H1 (cell line): ENCODE measurements at regions not wholly inside any gene's neighbourhood (a gene's known extent, or its start where the extent isn't known, plus 50 kb on each side); places are given as distances from the start of the nearest gene placed in this dataset.

Experiments
- CTCF ChIA-PET: fragments of 300-600 bp; sonication (Branson Sonifier 250); formaldehyde crosslinking; loops from one replicate; lab custom pipeline; 2021; ENCODE audit not compliant: partially characterized antibody; lab: Charles Lee
- POLR2A ChIA-PET: fragments of 300-600 bp; sonication (Branson Sonifier 250); formaldehyde crosslinking; loops from one replicate; lab custom pipeline; 2021; ENCODE audit warnings: inconsistent platforms; ENCODE audit not compliant: partially characterized antibody; lab: Charles Lee
- DNase-seq, 2 experiments: peaks; one replicate each; pipeline versions ENCODE4 v3.0.0 to v3.0.0-alpha.2; 2010 to 2022; ENCODE audit warnings: low spot score in 2 of 2, low read depth in 1 of 2, mixed read lengths in 1 of 2
- FAIRE-seq: peaks from 2 replicates; lab custom pipeline; 2011; peaks lifted over from hg19 to GRCh38; lab: Jason Lieb, UNC
- H2AFZ ChIP-seq: 2 replicates; pipeline ENCODE4 v1.8.1; 2012; ENCODE audit warnings: low read length, inconsistent platforms
- H2AK5ac ChIP-seq: 2 replicates; pipeline ENCODE4 v1.6.1; 2013; ENCODE audit warnings: low read depth, low read length
- H2BK120ac ChIP-seq: replicated peaks from 2 replicates; pipeline ENCODE3; 2013; ENCODE audit warnings: low read depth, low read length, inconsistent platforms
- H2BK12ac ChIP-seq: 2 replicates; pipeline ENCODE4 v1.6.1; 2013; ENCODE audit warnings: low read depth, low read length
- H2BK15ac ChIP-seq: 2 replicates; pipeline ENCODE4 v1.6.1; 2013; ENCODE audit warnings: low read length
- H2BK20ac ChIP-seq: 2 replicates; pipeline ENCODE4 v1.6.1; 2013; ENCODE audit warnings: low read length
- H2BK5ac ChIP-seq: 2 replicates; pipeline ENCODE4 v1.6.1; 2013; ENCODE audit warnings: low read depth, low read length
- H3K14ac ChIP-seq: 2 replicates; pipeline ENCODE4 v1.6.1; 2013; ENCODE audit warnings: inconsistent platforms; ENCODE audit not compliant: insufficient read length
- H3K18ac ChIP-seq: 2 replicates; pipeline ENCODE4 v1.6.1; 2013; ENCODE audit warnings: low read length; ENCODE audit errors: extremely low read depth
- H3K23ac ChIP-seq: 2 replicates; pipeline ENCODE4 v1.6.1; 2013; ENCODE audit warnings: inconsistent platforms; ENCODE audit not compliant: insufficient read length
- H3K23me2 ChIP-seq: 2 replicates; pipeline ENCODE4 v1.6.1; 2013; ENCODE audit warnings: low read depth, low read length
- H3K27ac ChIP-seq: 2 replicates; pipeline ENCODE4 v1.6.1; 2011; ENCODE audit warnings: low read depth, low read length, inconsistent platforms
- H3K27me3 ChIP-seq, 4 experiments: replicated peaks in 1 of 4; 1 replicate in 1 of 4; 2 replicates in 3 of 4; pipeline versions ENCODE4 v1.6.1 to v1.8.1; 2011 to 2013; ENCODE audit warnings: low read length in 3 of 4, mild to moderate bottlenecking in 3 of 4, inconsistent platforms in 2 of 4, mixed read lengths in 2 of 4, moderate library complexity in 1 of 4; ENCODE audit not compliant: control insufficient read depth in 3 of 4, insufficient read depth in 3 of 4; ENCODE audit errors: extremely low read depth in 1 of 4
- H3K36me3 ChIP-seq, 4 experiments: 2 replicates each; pipeline versions ENCODE4 v1.6.1 to v1.8.1; 2011 to 2013; ENCODE audit warnings: mild to moderate bottlenecking in 4 of 4, low read length in 3 of 4, moderate library complexity in 2 of 4, control low read depth in 1 of 4, inconsistent platforms in 1 of 4; ENCODE audit not compliant: insufficient read depth in 4 of 4, control insufficient read depth in 2 of 4
- H3K4ac ChIP-seq: replicated peaks from 2 replicates; pipeline ENCODE3; 2013; ENCODE audit warnings: low read length, low read depth, mixed read lengths, inconsistent platforms; ENCODE audit not compliant: insufficient read length
- H3K4me1 ChIP-seq, 4 experiments: replicated peaks in 1 of 4; 1 replicate in 1 of 4; 2 replicates in 3 of 4; pipeline versions ENCODE4 v1.6.1 to v1.8.1; 2011 to 2013; ENCODE audit warnings: low read length in 3 of 4, inconsistent platforms in 2 of 4, mixed read lengths in 1 of 4; ENCODE audit not compliant: insufficient read depth in 4 of 4, control insufficient read depth in 3 of 4
- H3K4me2 ChIP-seq, 2 experiments: 2 replicates each; pipeline versions ENCODE4 v1.6.1 to v1.8.1; 2011 to 2013; ENCODE audit warnings: low read depth in 2 of 2, low read length in 2 of 2, control low read depth in 1 of 2, inconsistent platforms in 1 of 2, mild to moderate bottlenecking in 1 of 2; ENCODE audit not compliant: insufficient read depth in 1 of 2
- H3K4me3 ChIP-seq, 4 experiments: fragments of 200-600, 300-600 bp in 1 of 4; sonication (generic), shearing (Covaris generic), sonication (Bioruptor Twin) in 1 of 4; 2 replicates each; pipeline versions ENCODE4 v1.5.1 to v1.8.1; 2011 to 2016; ENCODE audit warnings: low read length in 4 of 4, low read depth in 3 of 4, control low read depth in 2 of 4, inconsistent platforms in 2 of 4, mild to moderate bottlenecking in 2 of 4, mixed read lengths in 1 of 4, moderate library complexity in 1 of 4; ENCODE audit not compliant: insufficient read depth in 2 of 4; ENCODE audit errors: extremely low read depth in 1 of 4
- H3K56ac ChIP-seq: replicated peaks from 2 replicates; pipeline ENCODE3; 2013; ENCODE audit warnings: low read depth, mild to moderate bottlenecking, mixed read lengths, low read length, inconsistent platforms; ENCODE audit not compliant: insufficient read length
- H3K79me1 ChIP-seq: 2 replicates; pipeline ENCODE4 v1.6.1; 2013; ENCODE audit warnings: low read depth, low read length, control low read depth
- H3K79me2 ChIP-seq, 2 experiments: 2 replicates each; pipeline versions ENCODE4 v1.6.1 to v1.8.1; 2012 to 2013; ENCODE audit warnings: low read length in 2 of 2, mild to moderate bottlenecking in 2 of 2, inconsistent platforms in 1 of 2; ENCODE audit not compliant: insufficient read depth in 2 of 2, control insufficient read depth in 1 of 2
- H3K9ac ChIP-seq, 4 experiments: replicated peaks in 1 of 4; 1 replicate in 1 of 4; 2 replicates in 3 of 4; pipeline versions ENCODE4 v1.6.1 to v1.8.1; 2011 to 2013; ENCODE audit warnings: low read depth in 3 of 4, low read length in 3 of 4, control low read depth in 2 of 4, mild to moderate bottlenecking in 2 of 4, moderate library complexity in 2 of 4, inconsistent platforms in 1 of 4; ENCODE audit errors: extremely low read depth in 1 of 4
- H3K9me3 ChIP-seq, 2 experiments: 2 replicates each; pipeline versions ENCODE4 v1.6.1 to v1.8.1; 2012 to 2013; ENCODE audit warnings: mild to moderate bottlenecking in 2 of 2, moderate library complexity in 2 of 2, control low read depth in 1 of 2, inconsistent platforms in 1 of 2, low read depth in 1 of 2, low read length in 1 of 2, mixed read lengths in 1 of 2; ENCODE audit not compliant: insufficient read depth in 2 of 2
- H4K20me1 ChIP-seq, 2 experiments: replicated peaks in 1 of 2; 2 replicates each; pipeline versions ENCODE3 to v1.8.1; 2011 to 2013; ENCODE audit warnings: inconsistent platforms in 2 of 2, low read length in 2 of 2, mild to moderate bottlenecking in 1 of 2; ENCODE audit not compliant: insufficient read depth in 2 of 2, control insufficient read depth in 1 of 2
- H4K5ac ChIP-seq: 2 replicates; pipeline ENCODE4 v1.6.1; 2013; ENCODE audit warnings: low read length, low read depth, mixed read lengths, inconsistent platforms; ENCODE audit not compliant: insufficient read length
- H4K8ac ChIP-seq: 2 replicates; pipeline ENCODE4 v1.8.0; 2013; ENCODE audit warnings: mild to moderate bottlenecking, moderate library complexity, low read length, inconsistent platforms; ENCODE audit not compliant: insufficient read depth; ENCODE audit errors: extremely low read depth
- H4K91ac ChIP-seq: replicated peaks from 2 replicates; pipeline ENCODE3; 2013; ENCODE audit warnings: low read length, mixed read lengths, inconsistent platforms; ENCODE audit not compliant: insufficient read length
- CEBPB ChIP-seq: IDR thresholded peaks from 2 replicates; pipeline ENCODE4 v1.6.1; 2012; ENCODE audit warnings: low read depth, low read length
- CTBP2 ChIP-seq: IDR thresholded peaks from 2 replicates; pipeline ENCODE4 v1.7.0; 2011; ENCODE audit warnings: borderline replicate concordance, mild to moderate bottlenecking, moderate library complexity, mixed read lengths, low read length; ENCODE audit not compliant: insufficient read depth, insufficient read length
- HDAC6 ChIP-seq: IDR thresholded peaks from one replicate; pipeline ENCODE4 v1.7.1; 2012; ENCODE audit warnings: low read depth, mild to moderate bottlenecking, inconsistent platforms, low read length, moderate library complexity
- KDM1A ChIP-seq: fragments of 200-600, 300-600 bp; sonication (generic); IDR thresholded peaks from 2 replicates; pipeline ENCODE4 v1.7.1; 2016; ENCODE audit warnings: mild to moderate bottlenecking, low read length, borderline replicate concordance
- KDM5A ChIP-seq: fragments of 200-600 bp; IDR thresholded peaks from 2 replicates; pipeline ENCODE4 v1.7.1; 2012; ENCODE audit warnings: mild to moderate bottlenecking, low read length, inconsistent platforms, mixed read lengths
- NRF1 ChIP-seq: IDR thresholded peaks from 2 replicates; pipeline ENCODE4 v1.6.1; 2011; ENCODE audit warnings: mild to moderate bottlenecking, low read depth, low read length, improper control_type of control experiment
- POLR2A ChIP-seq, 2 experiments: IDR thresholded peaks; 1 replicate in 1 of 2; 2 replicates in 1 of 2; pipeline ENCODE4 v1.6.1; 2011; ENCODE audit warnings: low read depth in 2 of 2, low read length in 2 of 2, mild to moderate bottlenecking in 2 of 2; ENCODE audit errors: control extremely low read depth in 1 of 2
- RFX5 ChIP-seq: IDR thresholded peaks from 2 replicates; pipeline ENCODE4 v1.6.1; 2011; ENCODE audit warnings: low read depth, low read length, improper control_type of control experiment, borderline replicate concordance
- SP4 ChIP-seq: IDR thresholded peaks from 2 replicates; pipeline ENCODE4 v1.6.1; 2012; ENCODE audit warnings: low read length, inconsistent platforms
- TCF12 ChIP-seq: IDR thresholded peaks from 2 replicates; pipeline ENCODE4 v1.6.1; 2011; ENCODE audit warnings: low read depth, mild to moderate bottlenecking, low read length
- WGBS, 2 experiments: shearing (Covaris generic) in 1 of 2; methylation state at CpG; one replicate each; pipeline versions ENCODE4 v1.1.6 to v1.1.7; 2013 to 2015; ENCODE audit warnings: low lambda C conversion rate in 2 of 2, mixed read lengths in 2 of 2, inconsistent platforms in 1 of 2, low coverage in 1 of 2, missing lambda C conversion rate in 1 of 2; ENCODE audit not compliant: insufficient replicate concordance in 2 of 2, insufficient coverage in 1 of 2, insufficient read length in 1 of 2; ENCODE audit errors: extremely low coverage in 1 of 2, missing lambda C conversion rate in 1 of 2; 5-methylcytosine and 5-hydroxymethylcytosine counted together
- TF ChIP-seq, protein P1 (sequence below): IDR thresholded peaks from 2 replicates; pipeline ENCODE4 v1.6.1; 2011; ENCODE audit warnings: low read depth, mild to moderate bottlenecking, low read length; ENCODE audit not compliant: insufficient read depth
- TF ChIP-seq, protein P2 (sequence below), 3 experiments: IDR thresholded peaks; 1 replicate in 2 of 3; 2 replicates in 1 of 3; pipeline versions ENCODE4 v1.5.1 to v1.6.1; 2011; ENCODE audit warnings: low read length in 3 of 3, mild to moderate bottlenecking in 3 of 3, inconsistent platforms in 2 of 3, low read depth in 1 of 3, moderate library complexity in 1 of 3; ENCODE audit not compliant: insufficient read depth in 1 of 3; ENCODE audit errors: control extremely low read depth in 1 of 3

DNA sequence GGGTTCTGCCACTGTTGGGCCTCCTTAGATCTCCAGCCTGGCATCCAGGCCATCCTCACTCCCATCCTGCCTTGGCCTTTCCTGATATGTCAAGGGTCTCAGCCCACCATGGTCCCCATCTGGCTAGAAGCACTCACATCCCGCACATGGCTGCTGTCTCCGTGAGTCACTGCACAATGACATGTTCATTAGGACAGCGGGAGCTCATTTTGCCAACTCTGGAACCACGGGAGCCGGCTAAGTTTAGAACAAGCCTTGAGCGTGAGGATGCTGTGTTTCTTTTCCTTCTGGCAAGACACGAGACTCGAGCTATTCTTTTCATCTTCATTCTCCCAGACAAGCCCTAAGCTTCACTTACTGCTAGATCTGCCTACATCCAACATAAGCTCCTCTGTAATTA, 65.7 kb upstream of the KSR1 start:
- no peak overlapping the region for H2AFZ ChIP-seq
- no peak for DNase-seq
- H3K27me3 ChIP-seq: no peaks in the 10 kb centered on the region
- H3K14ac ChIP-seq: no peak overlapping the region
- no peaks in the 10 kb centered on the region for H3K4me1 ChIP-seq
- 89% methylated on average over 8 of the region's 8 CpGs; no CpG with 5 or more reads in 1 of the 2 experiments for WGBS, 2 experiments
- no peak overlapping the region for H2BK15ac ChIP-seq
- H3K27ac ChIP-seq: no peak overlapping the region
- no peaks in the 10 kb centered on the region for H3K9me3 ChIP-seq
- H3K56ac ChIP-seq: no peak overlapping the region
- no peak overlapping the region for H2BK120ac ChIP-seq
- no peaks in the 10 kb centered on the region for H4K20me1 ChIP-seq
- H3K79me1 ChIP-seq: no peaks in the 10 kb centered on the region
- POLR2A ChIA-PET: no interaction called here
- H3K4ac ChIP-seq: no peak overlapping the region
- CTCF ChIA-PET: interaction anchor here (1.1 to 14.0 kb wide), 6 partner anchors 9 to 211 kb away, joined by 3 to 134 read pairs (median 7); no protein-coding TSS in a partner anchor
- H4K5ac ChIP-seq: no peak overlapping the region
- H3K23ac ChIP-seq: no peak overlapping the region
- no peaks in the 10 kb centered on the region for H3K36me3 ChIP-seq
- H3K4me2 ChIP-seq: no peak overlapping the region
- H2AK5ac ChIP-seq: no peak overlapping the region
- no peak overlapping the region for H4K91ac ChIP-seq
- no peaks in the 10 kb centered on the region for H3K79me2 ChIP-seq
- no peak for FAIRE-seq
- no peak overlapping the region for H3K9ac ChIP-seq
- H3K4me3 ChIP-seq: no peak overlapping the region
- no peak overlapping the region for H2BK5ac ChIP-seq
- H3K23me2 ChIP-seq: no peaks in the 10 kb centered on the region; the same call in 1 of the 2 replicates
- no peak overlapping the region for H2BK12ac ChIP-seq
- H4K8ac ChIP-seq: no peak overlapping the region
- no peak overlapping the region for H2BK20ac ChIP-seq
- H3K18ac ChIP-seq: no peak overlapping the region
- TF ChIP-seq CTBP2 (no peak), SP4 (no peak), HDAC6 (no peak), POLR2A (IDR thresholded peaks at IDR 0.05; ENCODE audit: control extremely low read depth in 1 of 2, low read depth in 2 of 2, low read length in 2 of 2) (no peak), CEBPB (no peak), KDM1A (no peak), TCF12 (no peak), KDM5A (no peak), RFX5 (no peak), NRF1 (no peak)
- TF ChIP-seq, protein P1, sequence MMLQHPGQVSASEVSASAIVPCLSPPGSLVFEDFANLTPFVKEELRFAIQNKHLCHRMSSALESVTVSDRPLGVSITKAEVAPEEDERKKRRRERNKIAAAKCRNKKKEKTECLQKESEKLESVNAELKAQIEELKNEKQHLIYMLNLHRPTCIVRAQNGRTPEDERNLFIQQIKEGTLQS: no peak
- TF ChIP-seq, protein P2, sequence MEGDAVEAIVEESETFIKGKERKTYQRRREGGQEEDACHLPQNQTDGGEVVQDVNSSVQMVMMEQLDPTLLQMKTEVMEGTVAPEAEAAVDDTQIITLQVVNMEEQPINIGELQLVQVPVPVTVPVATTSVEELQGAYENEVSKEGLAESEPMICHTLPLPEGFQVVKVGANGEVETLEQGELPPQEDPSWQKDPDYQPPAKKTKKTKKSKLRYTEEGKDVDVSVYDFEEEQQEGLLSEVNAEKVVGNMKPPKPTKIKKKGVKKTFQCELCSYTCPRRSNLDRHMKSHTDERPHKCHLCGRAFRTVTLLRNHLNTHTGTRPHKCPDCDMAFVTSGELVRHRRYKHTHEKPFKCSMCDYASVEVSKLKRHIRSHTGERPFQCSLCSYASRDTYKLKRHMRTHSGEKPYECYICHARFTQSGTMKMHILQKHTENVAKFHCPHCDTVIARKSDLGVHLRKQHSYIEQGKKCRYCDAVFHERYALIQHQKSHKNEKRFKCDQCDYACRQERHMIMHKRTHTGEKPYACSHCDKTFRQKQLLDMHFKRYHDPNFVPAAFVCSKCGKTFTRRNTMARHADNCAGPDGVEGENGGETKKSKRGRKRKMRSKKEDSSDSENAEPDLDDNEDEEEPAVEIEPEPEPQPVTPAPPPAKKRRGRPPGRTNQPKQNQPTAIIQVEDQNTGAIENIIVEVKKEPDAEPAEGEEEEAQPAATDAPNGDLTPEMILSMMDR (IDR thresholded peaks at IDR 0.05; ENCODE audit: control extremely low read depth in 1 of 3, insufficient read depth in 1 of 3, low read depth in 1 of 3, low read length in 3 of 3): no peak
